HCT116 (cell line): ENCODE measurements at regions not wholly inside any gene's neighbourhood (a gene's known extent, or its start where the extent isn't known, plus 50 kb on each side); places are given as distances from the start of the nearest gene placed in this dataset.

Source experiments
- ATAC-seq: fragments of 200-7000 bp; cut with Tn5 transposase; 2 replicates; pipeline ENCODE4 v1.9.1; 2020; ENCODE audit warnings: mild to moderate bottlenecking, moderate library complexity
- BruUV-seq: library from RNA; stranded (reverse); fragments of 400-500 nt; replicated peaks from 2 replicates; lab custom pipeline; 2021; lab: Mats Ljungman, UMichigan
- CTCF ChIA-PET: fragments of 300-600 bp; sonication (Branson Sonifier 250); formaldehyde crosslinking; loops from one replicate; lab custom pipeline; 2021; ENCODE audit warnings: antibody characterized with exemption; lab: Charles Lee
- POLR2A ChIA-PET: fragments of 300-600, 350-600 bp; sonication (Branson Sonifier 250); formaldehyde crosslinking; loops from one replicate; lab custom pipeline; 2021; ENCODE audit warnings: antibody characterized with exemption; lab: Charles Lee
- RAD21 ChIA-PET, 2 experiments: fragments of 300-600 bp; sonication (Branson Sonifier 250); formaldehyde crosslinking; loops; one replicate each; lab custom pipeline; 2023; ENCODE audit warnings: low total read pairs in 2 of 2; ENCODE audit not compliant: uncharacterized antibody in 2 of 2, unreplicated experiment in 2 of 2, low non-redundant PET in 1 of 2; lab: Charles Lee
- DNase-seq: peaks from one replicate; pipeline ENCODE4 v3.0.0-alpha.2; 2010; ENCODE audit warnings: low read depth, low spot score
- H2AFZ ChIP-seq: fragments of 200-600 bp; shearing (Covaris generic), sonication (generic); 2 replicates; pipeline ENCODE4 v1.6.1; 2017; ENCODE audit warnings: low read depth, mixed run types, mixed read lengths, antibody characterized with exemption, low read length; ENCODE audit not compliant: poor library complexity, severe bottlenecking
- H3K27ac ChIP-seq: 2 replicates; pipeline ENCODE4 v1.5.1; 2012; ENCODE audit warnings: low read depth, low read length
- H3K27me3 ChIP-seq: fragments of 200-600 bp; sonication (generic); 2 replicates; pipeline ENCODE4 v1.6.1; 2016; ENCODE audit warnings: mixed run types, low read length, mixed read lengths; ENCODE audit not compliant: insufficient read depth
- H3K36me3 ChIP-seq, 2 experiments: fragments of 200-500 bp in 1 of 2; fragments of 200-600 bp in 1 of 2; sonication (Bioruptor generic) in 1 of 2; sonication (generic) in 1 of 2; 2 replicates each; pipeline versions ENCODE4 v1.5.1 to v1.6.1; 2014 to 2016; ENCODE audit warnings: low read length in 2 of 2, inconsistent platforms in 1 of 2, mixed read lengths in 1 of 2, mixed run types in 1 of 2; ENCODE audit not compliant: insufficient read depth in 2 of 2, control insufficient read depth in 1 of 2
- H3K4me1 ChIP-seq, 2 experiments: fragments of 200-600 bp in 1 of 2; sonication (generic) in 1 of 2; 2 replicates each; pipeline versions ENCODE4 v1.5.1 to v1.6.1; 2012 to 2017; ENCODE audit warnings: low read length in 2 of 2, inconsistent platforms in 1 of 2, mild to moderate bottlenecking in 1 of 2, mixed read lengths in 1 of 2, mixed run types in 1 of 2, moderate library complexity in 1 of 2; ENCODE audit not compliant: insufficient read depth in 2 of 2, control insufficient read depth in 1 of 2
- H3K4me2 ChIP-seq: fragments of 200-600 bp; sonication (generic); 2 replicates; pipeline ENCODE4 v1.6.1; 2017; ENCODE audit warnings: mixed run types, low read length, mixed read lengths
- H3K4me3 ChIP-seq, 2 experiments: fragments of 200-600 bp in 1 of 2; sonication (generic) in 1 of 2; replicated peaks in 1 of 2; 2 replicates each; pipeline ENCODE4 v1.5.1; 2011 to 2016; ENCODE audit warnings: low read length in 2 of 2, control low read depth in 1 of 2, low read depth in 1 of 2, mild to moderate bottlenecking in 1 of 2, mixed read lengths in 1 of 2, mixed run types in 1 of 2
- H3K79me2 ChIP-seq: fragments of 200-600 bp; sonication (generic); 2 replicates; pipeline ENCODE4 v1.6.1; 2017; ENCODE audit warnings: mild to moderate bottlenecking, mixed run types, low read length, moderate library complexity, mixed read lengths; ENCODE audit not compliant: insufficient read depth
- H3K9ac ChIP-seq: fragments of 200-600 bp; sonication (generic); 2 replicates; pipeline ENCODE4 v1.6.1; 2016; ENCODE audit warnings: low read length, mixed read lengths
- H3K9me2 ChIP-seq: fragments of 200-600 bp; sonication (generic), shearing (Covaris generic); 2 replicates; pipeline ENCODE4 v1.6.1; 2017; ENCODE audit warnings: mixed run types, mild to moderate bottlenecking, moderate library complexity; ENCODE audit not compliant: insufficient read depth
- H3K9me3 ChIP-seq, 2 experiments: fragments of 200-500 bp in 1 of 2; fragments of 200-600 bp in 1 of 2; sonication (Bioruptor generic) in 1 of 2; sonication (generic) in 1 of 2; 2 replicates each; pipeline ENCODE4 v1.6.1; 2014 to 2017; ENCODE audit warnings: low read length in 2 of 2, mixed read lengths in 2 of 2, inconsistent platforms in 1 of 2, low read depth in 1 of 2, mild to moderate bottlenecking in 1 of 2, mixed run types in 1 of 2, moderate library complexity in 1 of 2; ENCODE audit not compliant: control insufficient read depth in 1 of 2, insufficient read depth in 1 of 2
- H4K20me1 ChIP-seq: fragments of 200-600 bp; sonication (generic), shearing (Covaris generic); 2 replicates; pipeline ENCODE4 v1.6.1; 2017; ENCODE audit warnings: mixed run types, mild to moderate bottlenecking, moderate library complexity; ENCODE audit not compliant: insufficient read depth
- CBX3 ChIP-seq: IDR thresholded peaks from 2 replicates; pipeline ENCODE4 v1.6.1; 2012; ENCODE audit warnings: low read depth
- EZH2 ChIP-seq: fragments of 200-600 bp; sonication (generic); IDR thresholded peaks from 2 replicates; pipeline ENCODE4 v1.6.1; 2017; ENCODE audit warnings: antibody characterized with exemption, mixed run types
- RAD21 ChIP-seq: IDR thresholded peaks from 2 replicates; pipeline ENCODE4 v1.6.1; 2012; ENCODE audit warnings: low read depth, mild to moderate bottlenecking
- SP1 ChIP-seq: IDR thresholded peaks from 2 replicates; pipeline ENCODE4 v1.6.1; 2012; ENCODE audit warnings: low read depth
- SRF ChIP-seq: IDR thresholded peaks from 2 replicates; pipeline ENCODE4 v1.6.1; 2012; ENCODE audit warnings: low read depth
- TCF7L2 ChIP-seq: IDR thresholded peaks from 2 replicates; pipeline ENCODE4 v1.7.0; 2011; ENCODE audit warnings: borderline replicate concordance, inconsistent platforms; ENCODE audit not compliant: insufficient read depth, insufficient read length; ENCODE audit errors: extremely low read depth
- YY1 ChIP-seq: IDR thresholded peaks from 2 replicates; pipeline ENCODE4 v1.6.1; 2011; ENCODE audit warnings: low read length, low read depth, moderate library complexity, mild to moderate bottlenecking; ENCODE audit not compliant: insufficient replicate concordance; ENCODE audit errors: extremely low read depth
- intact Hi-C: fragments of 100-400 bp; cut with micrococcal nuclease; formaldehyde crosslinking; loops from 2 replicates; pipeline ENCODE4 v1.10.0; 2022
- TF ChIP-seq, protein P1 (sequence below): IDR thresholded peaks from 2 replicates; pipeline ENCODE4 v1.6.1; 2012
- TF ChIP-seq, protein P2 (sequence below): IDR thresholded peaks from 2 replicates; pipeline ENCODE4 v1.6.1; 2012; ENCODE audit warnings: low read depth
- TF ChIP-seq, protein P3 (sequence below), 3 experiments: fragments of 200-600 bp in 1 of 3; sonication (generic) in 1 of 3; IDR thresholded peaks in 2 of 3; conservative IDR thresholded peaks in 1 of 3; 2 replicates each; pipeline ENCODE4 v1.5.1; 2012 to 2017; ENCODE audit warnings: low read depth in 2 of 3, low read length in 2 of 3, antibody characterized with exemption in 1 of 3, borderline replicate concordance in 1 of 3, control low read depth in 1 of 3, mild to moderate bottlenecking in 1 of 3, mixed read lengths in 1 of 3, mixed run types in 1 of 3, moderate library complexity in 1 of 3; ENCODE audit not compliant: insufficient read depth in 1 of 3
- TF ChIP-seq, protein P4 (sequence below): IDR thresholded peaks from 2 replicates; pipeline ENCODE4 v1.6.1; 2011; ENCODE audit warnings: mild to moderate bottlenecking, low read length, moderate library complexity; ENCODE audit not compliant: insufficient replicate concordance; ENCODE audit errors: extremely low read depth

DNA sequence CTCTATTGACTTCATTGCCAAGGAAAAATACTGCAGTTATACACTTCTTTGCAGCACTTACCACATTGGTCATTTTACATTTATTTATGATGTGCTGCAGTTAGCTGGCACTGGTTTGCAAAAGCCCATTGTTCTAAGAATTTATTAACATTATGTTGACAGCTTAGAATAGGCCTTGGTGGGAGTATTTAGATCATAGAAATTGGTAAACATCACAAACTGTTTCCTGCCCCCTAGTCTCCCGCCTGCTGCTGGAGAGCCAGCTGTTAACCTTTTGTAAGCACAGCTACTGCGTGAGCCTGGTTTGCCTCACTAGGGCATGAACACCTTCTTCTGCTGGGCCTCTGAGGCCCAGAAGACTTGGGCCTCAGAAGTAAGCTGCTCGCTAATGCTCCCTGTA is 651.4 kb upstream of the GOT2 start:
- ChIA-PET CTCF (no interaction called here), POLR2A (no interaction called here), RAD21 (no interaction called here)
- intact Hi-C loops = no loop called here
- no peak for DNase-seq
- H3K4me1 ChIP-seq = no peaks in the 10 kb centered on the region
- TF ChIP-seq, protein P1, sequence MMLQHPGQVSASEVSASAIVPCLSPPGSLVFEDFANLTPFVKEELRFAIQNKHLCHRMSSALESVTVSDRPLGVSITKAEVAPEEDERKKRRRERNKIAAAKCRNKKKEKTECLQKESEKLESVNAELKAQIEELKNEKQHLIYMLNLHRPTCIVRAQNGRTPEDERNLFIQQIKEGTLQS = no peak
- no peak for TF ChIP-seq SP1
- no peak for TF ChIP-seq YY1
- no peak for TF ChIP-seq CBX3
- TF ChIP-seq TCF7L2 = no peak
- TF ChIP-seq, protein P2, sequence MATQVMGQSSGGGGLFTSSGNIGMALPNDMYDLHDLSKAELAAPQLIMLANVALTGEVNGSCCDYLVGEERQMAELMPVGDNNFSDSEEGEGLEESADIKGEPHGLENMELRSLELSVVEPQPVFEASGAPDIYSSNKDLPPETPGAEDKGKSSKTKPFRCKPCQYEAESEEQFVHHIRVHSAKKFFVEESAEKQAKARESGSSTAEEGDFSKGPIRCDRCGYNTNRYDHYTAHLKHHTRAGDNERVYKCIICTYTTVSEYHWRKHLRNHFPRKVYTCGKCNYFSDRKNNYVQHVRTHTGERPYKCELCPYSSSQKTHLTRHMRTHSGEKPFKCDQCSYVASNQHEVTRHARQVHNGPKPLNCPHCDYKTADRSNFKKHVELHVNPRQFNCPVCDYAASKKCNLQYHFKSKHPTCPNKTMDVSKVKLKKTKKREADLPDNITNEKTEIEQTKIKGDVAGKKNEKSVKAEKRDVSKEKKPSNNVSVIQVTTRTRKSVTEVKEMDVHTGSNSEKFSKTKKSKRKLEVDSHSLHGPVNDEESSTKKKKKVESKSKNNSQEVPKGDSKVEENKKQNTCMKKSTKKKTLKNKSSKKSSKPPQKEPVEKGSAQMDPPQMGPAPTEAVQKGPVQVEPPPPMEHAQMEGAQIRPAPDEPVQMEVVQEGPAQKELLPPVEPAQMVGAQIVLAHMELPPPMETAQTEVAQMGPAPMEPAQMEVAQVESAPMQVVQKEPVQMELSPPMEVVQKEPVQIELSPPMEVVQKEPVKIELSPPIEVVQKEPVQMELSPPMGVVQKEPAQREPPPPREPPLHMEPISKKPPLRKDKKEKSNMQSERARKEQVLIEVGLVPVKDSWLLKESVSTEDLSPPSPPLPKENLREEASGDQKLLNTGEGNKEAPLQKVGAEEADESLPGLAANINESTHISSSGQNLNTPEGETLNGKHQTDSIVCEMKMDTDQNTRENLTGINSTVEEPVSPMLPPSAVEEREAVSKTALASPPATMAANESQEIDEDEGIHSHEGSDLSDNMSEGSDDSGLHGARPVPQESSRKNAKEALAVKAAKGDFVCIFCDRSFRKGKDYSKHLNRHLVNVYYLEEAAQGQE = no peak
- H3K36me3 ChIP-seq = no peaks in the 10 kb centered on the region
- H3K9me3 ChIP-seq = peaks cover 5 to 20% of the 10 kb centered on the region in 2 experiments; a peak in 2 of 4 replicates
- BruUV-seq = no TSS peak
- H3K9me2 ChIP-seq = no peaks in the 10 kb centered on the region
- no peak overlapping the region for H3K9ac ChIP-seq
- H3K79me2 ChIP-seq = no peaks in the 10 kb centered on the region
- no peak overlapping the region for H3K4me2 ChIP-seq
- H3K4me3 ChIP-seq = no peak overlapping the region
- H3K27me3 ChIP-seq = no peaks in the 10 kb centered on the region
- H2AFZ ChIP-seq = no peak overlapping the region
- no peak overlapping the region for H3K27ac ChIP-seq
- ATAC-seq = no peak
- no peaks in the 10 kb centered on the region for H4K20me1 ChIP-seq

DNA sequence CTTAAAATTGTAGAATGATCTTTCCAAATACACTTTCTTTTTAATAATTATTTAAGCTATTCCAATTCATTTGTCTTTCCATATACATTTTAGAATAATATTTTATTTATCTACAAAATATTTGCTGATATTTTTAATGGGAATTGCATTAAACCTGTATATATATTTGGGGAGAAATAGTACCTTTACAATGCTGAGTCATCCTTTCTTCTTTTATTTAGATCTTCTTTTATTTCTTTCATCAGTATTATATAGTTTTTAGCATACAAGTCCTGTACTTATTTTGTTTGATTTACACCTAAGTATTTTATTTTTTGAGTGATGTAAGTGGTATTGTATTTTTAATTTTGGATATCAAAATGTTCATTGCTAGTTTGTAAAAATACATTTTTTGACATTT is 639.5 kb upstream of the GOT2 start:
- Histone ChIP-seq H3K79me2 (no peaks in the 10 kb centered on the region), H3K9me3 (peaks cover 10 to 13% of the 10 kb centered on the region in 2 experiments; a peak in 2 of 4 replicates), H3K27ac (no peak overlapping the region), H3K4me2 (no peak overlapping the region), H3K27me3 (no peaks in the 10 kb centered on the region), H3K9me2 (no peaks in the 10 kb centered on the region), H4K20me1 (no peaks in the 10 kb centered on the region), H3K9ac (no peak overlapping the region), H3K36me3 (no peaks in the 10 kb centered on the region), H3K4me3 (no peak overlapping the region), H3K4me1 (no peaks in the 10 kb centered on the region), H2AFZ (no peak overlapping the region)
- ChIA-PET CTCF (no interaction called here), POLR2A (no interaction called here), RAD21 (no interaction called here)
- intact Hi-C loops = no loop called here
- no TSS peak for BruUV-seq
- ATAC-seq (no peak), DNase-seq (no peak)
- TF ChIP-seq SRF (no peak), YY1 (no peak), RAD21 (no peak), EZH2 (no peak)
- TF ChIP-seq, protein P3, sequence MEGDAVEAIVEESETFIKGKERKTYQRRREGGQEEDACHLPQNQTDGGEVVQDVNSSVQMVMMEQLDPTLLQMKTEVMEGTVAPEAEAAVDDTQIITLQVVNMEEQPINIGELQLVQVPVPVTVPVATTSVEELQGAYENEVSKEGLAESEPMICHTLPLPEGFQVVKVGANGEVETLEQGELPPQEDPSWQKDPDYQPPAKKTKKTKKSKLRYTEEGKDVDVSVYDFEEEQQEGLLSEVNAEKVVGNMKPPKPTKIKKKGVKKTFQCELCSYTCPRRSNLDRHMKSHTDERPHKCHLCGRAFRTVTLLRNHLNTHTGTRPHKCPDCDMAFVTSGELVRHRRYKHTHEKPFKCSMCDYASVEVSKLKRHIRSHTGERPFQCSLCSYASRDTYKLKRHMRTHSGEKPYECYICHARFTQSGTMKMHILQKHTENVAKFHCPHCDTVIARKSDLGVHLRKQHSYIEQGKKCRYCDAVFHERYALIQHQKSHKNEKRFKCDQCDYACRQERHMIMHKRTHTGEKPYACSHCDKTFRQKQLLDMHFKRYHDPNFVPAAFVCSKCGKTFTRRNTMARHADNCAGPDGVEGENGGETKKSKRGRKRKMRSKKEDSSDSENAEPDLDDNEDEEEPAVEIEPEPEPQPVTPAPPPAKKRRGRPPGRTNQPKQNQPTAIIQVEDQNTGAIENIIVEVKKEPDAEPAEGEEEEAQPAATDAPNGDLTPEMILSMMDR (IDR thresholded peaks at IDR 0.05 in 2 of 3, conservative IDR thresholded peaks at IDR 0.05 in 1 of 3; ENCODE audit: borderline replicate concordance in 1 of 3, insufficient read depth in 1 of 3, low read depth in 2 of 3, low read length in 2 of 3) = no peak
- TF ChIP-seq, protein P4, sequence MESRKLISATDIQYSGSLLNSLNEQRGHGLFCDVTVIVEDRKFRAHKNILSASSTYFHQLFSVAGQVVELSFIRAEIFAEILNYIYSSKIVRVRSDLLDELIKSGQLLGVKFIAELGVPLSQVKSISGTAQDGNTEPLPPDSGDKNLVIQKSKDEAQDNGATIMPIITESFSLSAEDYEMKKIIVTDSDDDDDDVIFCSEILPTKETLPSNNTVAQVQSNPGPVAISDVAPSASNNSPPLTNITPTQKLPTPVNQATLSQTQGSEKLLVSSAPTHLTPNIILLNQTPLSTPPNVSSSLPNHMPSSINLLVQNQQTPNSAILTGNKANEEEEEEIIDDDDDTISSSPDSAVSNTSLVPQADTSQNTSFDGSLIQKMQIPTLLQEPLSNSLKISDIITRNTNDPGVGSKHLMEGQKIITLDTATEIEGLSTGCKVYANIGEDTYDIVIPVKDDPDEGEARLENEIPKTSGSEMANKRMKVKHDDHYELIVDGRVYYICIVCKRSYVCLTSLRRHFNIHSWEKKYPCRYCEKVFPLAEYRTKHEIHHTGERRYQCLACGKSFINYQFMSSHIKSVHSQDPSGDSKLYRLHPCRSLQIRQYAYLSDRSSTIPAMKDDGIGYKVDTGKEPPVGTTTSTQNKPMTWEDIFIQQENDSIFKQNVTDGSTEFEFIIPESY = no peak
